ENCODE measurements at regions not wholly inside any gene's neighbourhood (a gene's known extent, or its start where the extent isn't known, plus 50 kb on each side); places are given as distances from the start of the nearest gene placed in this dataset.

- Histone ChIP-seq H3K27ac (no peak overlapping the region), H3K4me3 (no peak overlapping the region), H3K4me1 (no peaks in the 10 kb centered on the region), H3K36me3 (no peaks in the 10 kb centered on the region), H3K27me3 (no peaks in the 10 kb centered on the region), H3K9me3 (no peaks in the 10 kb centered on the region)
- intact Hi-C loops (cut with DNase I): no loop called here
- no peak for TF ChIP-seq CTCF (IDR thresholded peaks at IDR 0.05)
- DNase-seq (ENCODE audit: low spot score in 2 of 2): no peak
Observed at GRCh38 chr11:15539645-15540044, 424.9 kb downstream of the INSC start.

DNA sequence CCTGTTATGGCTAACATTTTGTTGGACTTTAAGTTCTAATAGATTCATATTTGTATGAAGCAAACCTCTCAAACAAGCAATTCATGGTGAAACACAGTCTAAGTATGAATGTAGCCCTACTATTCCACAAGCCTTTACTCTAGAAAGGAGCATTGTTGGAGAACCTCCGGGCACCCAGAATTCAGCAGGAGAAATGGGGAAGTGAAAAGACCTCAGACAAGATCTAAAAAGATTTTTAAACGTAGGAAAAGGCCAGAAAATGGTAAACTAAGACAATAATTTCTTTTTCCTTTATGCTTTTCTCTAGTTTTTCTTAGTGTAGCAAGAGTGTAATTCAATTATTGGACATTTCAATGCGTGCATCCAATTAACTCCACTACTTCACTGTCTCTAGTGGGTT, 426.4 kb downstream of the INSC start:
- no peaks in the 10 kb centered on the region for H3K4me1 ChIP-seq
- no peak for DNase-seq (ENCODE audit: low spot score in 2 of 2)
- no peak for TF ChIP-seq CTCF (IDR thresholded peaks at IDR 0.05)
- intact Hi-C loops (cut with DNase I): no loop called here
- H3K36me3 ChIP-seq: no peaks in the 10 kb centered on the region
- H3K4me3 ChIP-seq: no peak overlapping the region
- no peak overlapping the region for H3K27ac ChIP-seq
- H3K9me3 ChIP-seq: no peaks in the 10 kb centered on the region
- H3K27me3 ChIP-seq: no peaks in the 10 kb centered on the region

- no peaks in the 10 kb centered on the region for H3K4me1 ChIP-seq
- H3K36me3 ChIP-seq: no peaks in the 10 kb centered on the region
- H3K9me3 ChIP-seq: no peaks in the 10 kb centered on the region
- no peak overlapping the region for H3K4me3 ChIP-seq
- TF ChIP-seq CTCF (IDR thresholded peaks at IDR 0.05): no peak
- intact Hi-C loops (cut with DNase I): no loop called here
- no peak for DNase-seq (ENCODE audit: low spot score in 2 of 2)
- H3K27me3 ChIP-seq: no peaks in the 10 kb centered on the region
- H3K27ac ChIP-seq: no peak overlapping the region
Observed at GRCh38 chr11:15544353-15544752, 429.6 kb downstream of the INSC start.

DNA sequence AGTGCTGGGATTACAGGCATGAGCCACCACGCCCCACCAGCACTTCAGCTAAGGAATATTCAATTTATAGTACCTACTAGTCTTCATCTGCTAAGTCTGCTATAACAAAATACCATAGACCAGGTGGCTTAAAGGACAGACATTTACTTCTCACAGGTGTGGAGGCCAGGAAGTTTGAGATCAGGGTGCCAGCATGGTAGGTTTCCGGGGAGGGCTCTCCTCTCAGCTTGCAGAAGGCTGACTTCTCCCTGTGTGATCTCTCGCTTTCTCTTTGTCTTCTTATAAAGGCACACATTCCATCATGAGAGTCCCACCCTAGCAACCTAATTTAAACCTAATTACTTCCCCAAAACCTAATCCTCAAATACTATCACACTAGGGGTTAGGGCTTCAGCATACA, 433.0 kb downstream of the INSC start:
- no peak for TF ChIP-seq CTCF (IDR thresholded peaks at IDR 0.05)
- H3K36me3 ChIP-seq: no peaks in the 10 kb centered on the region
- no peaks in the 10 kb centered on the region for H3K9me3 ChIP-seq
- DNase-seq (ENCODE audit: low spot score in 2 of 2): no peak
- intact Hi-C loops (cut with DNase I): no loop called here
- H3K4me3 ChIP-seq: no peak overlapping the region
- no peaks in the 10 kb centered on the region for H3K4me1 ChIP-seq
- H3K27ac ChIP-seq: no peak overlapping the region
- H3K27me3 ChIP-seq: no peaks in the 10 kb centered on the region

DNA sequence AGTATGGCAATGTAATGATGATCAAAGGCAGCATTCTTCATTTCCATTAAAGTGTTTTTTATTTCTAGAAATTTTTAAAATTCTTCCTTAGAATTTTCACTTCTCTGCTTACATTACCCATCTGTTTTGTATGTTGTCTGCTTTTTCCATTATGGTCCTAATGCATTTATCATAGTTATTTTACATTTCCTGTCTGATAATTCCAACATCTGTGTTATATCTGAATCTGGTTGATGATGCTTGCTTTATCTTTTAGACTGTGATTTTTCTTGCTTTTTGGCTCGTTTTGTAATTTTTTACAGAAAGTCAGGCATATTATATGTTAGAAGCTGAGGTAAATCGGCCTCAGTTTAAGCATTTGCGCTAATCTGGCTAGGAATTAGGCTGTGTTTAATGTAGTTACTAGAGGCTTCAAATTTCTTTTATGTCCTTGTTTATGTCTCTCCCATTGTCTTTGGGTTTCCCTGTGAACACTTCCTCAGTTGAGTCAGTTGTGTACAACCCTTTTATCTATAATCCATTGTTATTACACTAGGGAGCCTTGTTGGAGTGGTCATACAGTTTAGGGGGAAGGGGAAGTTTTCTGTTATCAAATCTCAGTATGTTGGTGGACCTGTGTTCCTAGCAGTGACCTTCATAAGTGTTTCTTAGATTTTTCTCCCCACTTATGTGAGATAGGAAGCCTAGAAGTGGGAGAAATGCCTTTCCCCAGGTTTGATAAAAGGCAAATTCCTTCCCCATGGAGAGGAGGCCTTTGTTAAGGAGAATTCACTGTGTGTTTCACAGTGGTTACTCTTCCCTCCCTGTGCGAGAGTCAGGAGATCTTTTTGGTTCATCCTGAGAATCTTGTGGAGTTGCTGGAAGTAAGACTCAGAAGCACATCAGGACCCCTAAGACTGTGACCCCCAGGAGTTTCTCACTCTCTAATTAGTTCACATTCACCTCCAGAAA, 437.5 kb downstream of the INSC start:
- no peak for TF ChIP-seq CTCF (IDR thresholded peaks at IDR 0.05)
- intact Hi-C loops (cut with DNase I): no loop called here
- no peak overlapping the region for H3K4me3 ChIP-seq
- H3K27ac ChIP-seq: no peak overlapping the region
- H3K4me1 ChIP-seq: no peaks in the 10 kb centered on the region
- no peaks in the 10 kb centered on the region for H3K9me3 ChIP-seq
- no peaks in the 10 kb centered on the region for H3K27me3 ChIP-seq
- no peaks in the 10 kb centered on the region for H3K36me3 ChIP-seq
- DNase-seq (ENCODE audit: low spot score in 2 of 2): no peak

All from ascending aorta (tissue), 2 donors.